ENCODE measurements at regions not wholly inside any gene's neighbourhood (a gene's known extent, or its start where the extent isn't known, plus 50 kb on each side); places are given as distances from the start of the nearest gene placed in this dataset.

- no peak for DNase-seq
Measured at GRCh38 chr4:142974328-142974727, 128.2 kb upstream of the INPP4B start.

- DNase-seq, result peak; percentile 1
Measured at GRCh38 chr4:142975618-142976017, 129.5 kb upstream of the INPP4B start.

- no peak for DNase-seq
Measured at GRCh38 chr4:142976482-142976881, 130.4 kb upstream of the INPP4B start.

- no peak for DNase-seq
Measured at GRCh38 chr4:142977182-142977581, 131.1 kb upstream of the INPP4B start.

- no peak for DNase-seq
Measured at GRCh38 chr4:142983065-142983464, 137.0 kb upstream of the INPP4B start.

GRCh38 chr4:142983589-142983988 lies 137.5 kb upstream of the INPP4B start:
- no peak for DNase-seq

- peak; percentile 27 for DNase-seq
Measured at GRCh38 chr4:142984871-142985585, 138.9 kb upstream of the INPP4B start.

GRCh38 chr4:143016171-143016570 lies 168.5 kb upstream of the USP38 start:
- no peak for DNase-seq

GRCh38 chr4:143017210-143017609 lies 167.5 kb upstream of the USP38 start:
- DNase-seq, result no peak

- DNase-seq, result no peak
Measured at GRCh38 chr4:143019351-143019750, 165.4 kb upstream of the USP38 start.

- DNase-seq, result no peak
Measured at GRCh38 chr4:143021384-143021783, 163.3 kb upstream of the USP38 start.

- DNase-seq, result no peak
Measured at GRCh38 chr4:143023239-143023918, 161.3 kb upstream of the USP38 start.

GRCh38 chr4:143025081-143025704 lies 159.5 kb upstream of the USP38 start:
- peak; percentile 12 for DNase-seq

GRCh38 chr4:143026459-143027170 lies 158.1 kb upstream of the USP38 start:
- DNase-seq, result no peak

GRCh38 chr4:143035661-143036060 lies 149.1 kb upstream of the USP38 start:
- DNase-seq, result no peak

GRCh38 chr4:143036443-143036842 lies 148.3 kb upstream of the USP38 start:
- no peak for DNase-seq

- no peak for DNase-seq
Measured at GRCh38 chr4:143046454-143046853, 138.3 kb upstream of the USP38 start.

GRCh38 chr4:143046906-143047305 lies 137.8 kb upstream of the USP38 start:
- no peak for DNase-seq

- DNase-seq, result no peak
Measured at GRCh38 chr4:143054971-143055370, 129.7 kb upstream of the USP38 start.

GRCh38 chr4:143055997-143056396 lies 128.7 kb upstream of the USP38 start:
- no peak for DNase-seq

- DNase-seq, result no peak
Measured at GRCh38 chr4:143071351-143071750, 113.4 kb upstream of the USP38 start.

- no peak for DNase-seq
Measured at GRCh38 chr4:143076723-143077122, 108.0 kb upstream of the USP38 start.

- DNase-seq, result no peak
Measured at GRCh38 chr4:143082701-143083100, 102.0 kb upstream of the USP38 start.
